ENCODE measurements at regions not wholly inside any gene's neighbourhood (a gene's known extent, or its start where the extent isn't known, plus 50 kb on each side); places are given as distances from the start of the nearest gene placed in this dataset.
"Not testable (repeated sequence)": the region's sequence is repeated elsewhere in the genome, so short reads cannot be mapped to it uniquely, and the experiment has no call there.

DNA sequence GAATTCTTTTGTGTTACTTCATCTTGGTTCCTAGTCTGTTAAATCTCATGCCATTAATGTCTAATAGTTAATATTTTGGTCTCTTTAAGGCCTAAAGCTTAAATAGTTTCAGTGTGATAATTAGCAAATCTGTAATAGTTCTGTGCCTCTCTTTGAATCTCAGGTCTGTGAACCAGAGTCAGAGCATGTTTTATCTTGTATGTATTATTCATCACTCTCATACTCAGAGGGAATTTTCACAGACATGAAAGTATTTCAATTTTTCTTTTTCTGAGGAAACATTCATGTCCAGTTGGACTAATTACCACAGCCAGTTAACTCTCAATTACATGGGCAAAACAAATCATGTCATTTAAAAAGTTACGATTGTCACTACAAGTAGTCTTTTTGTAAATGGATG lies 931.9 kb upstream of the SLC39A10 start:
- no peak for DNase-seq

DNA sequence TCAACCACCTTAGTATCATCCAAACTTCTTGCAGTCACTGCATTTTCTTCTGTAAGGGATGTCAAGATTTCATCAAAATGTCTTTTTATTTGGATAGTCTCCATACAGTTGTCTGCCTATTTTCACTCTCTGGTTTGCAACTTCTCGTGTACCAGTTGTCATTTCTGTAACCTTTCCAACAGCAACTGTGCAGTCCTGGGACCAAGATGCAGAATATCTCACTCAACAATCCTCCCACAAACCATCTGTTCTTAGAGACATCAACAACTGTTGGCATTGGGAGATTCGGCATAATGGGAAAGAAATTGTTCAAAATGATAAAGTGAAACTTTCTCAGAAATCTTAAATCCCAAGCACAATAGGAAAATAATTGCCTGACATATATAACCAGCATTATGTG lies 933.6 kb upstream of the SLC39A10 start:
- no peak for DNase-seq

DNA sequence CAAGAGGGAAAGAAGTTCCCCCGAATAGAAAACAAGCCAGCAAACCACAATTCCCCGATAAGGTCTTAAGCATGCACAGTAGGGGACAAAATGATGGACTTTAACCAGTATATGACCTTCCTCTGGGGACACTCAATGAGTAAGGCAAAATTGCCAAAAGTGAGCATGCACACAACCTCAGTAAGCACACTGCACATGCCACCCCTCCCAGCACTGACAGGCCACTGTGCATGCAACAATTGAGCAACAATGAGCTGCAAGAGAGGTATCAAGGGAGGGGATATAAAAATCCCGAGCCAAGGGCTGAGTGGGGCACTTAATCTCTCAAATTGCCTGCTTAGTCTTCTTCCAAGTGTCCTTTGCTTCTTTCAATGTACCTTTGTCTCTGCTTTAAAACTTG lies 935.8 kb upstream of the SLC39A10 start:
- DNase-seq: no peak

DNA sequence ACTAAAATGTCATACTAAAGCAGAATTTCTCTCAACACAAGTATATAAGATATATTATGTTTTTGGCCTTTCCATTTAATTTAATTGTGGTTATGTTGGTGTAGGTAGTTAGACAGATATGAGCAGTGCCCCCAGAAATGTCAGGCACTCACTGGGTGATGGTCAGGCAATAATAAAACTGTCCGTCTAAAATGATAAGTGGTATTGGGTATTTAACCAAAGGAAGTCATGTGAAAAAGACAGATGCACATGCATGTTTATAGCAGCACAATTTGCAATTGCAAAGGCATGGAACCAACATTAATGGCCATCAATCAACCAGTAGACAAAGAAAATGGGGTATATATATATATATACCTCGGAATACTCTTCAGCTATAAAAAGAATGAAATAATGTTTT lies 936.6 kb upstream of the SLC39A10 start:
- DNase-seq: no peak

DNA sequence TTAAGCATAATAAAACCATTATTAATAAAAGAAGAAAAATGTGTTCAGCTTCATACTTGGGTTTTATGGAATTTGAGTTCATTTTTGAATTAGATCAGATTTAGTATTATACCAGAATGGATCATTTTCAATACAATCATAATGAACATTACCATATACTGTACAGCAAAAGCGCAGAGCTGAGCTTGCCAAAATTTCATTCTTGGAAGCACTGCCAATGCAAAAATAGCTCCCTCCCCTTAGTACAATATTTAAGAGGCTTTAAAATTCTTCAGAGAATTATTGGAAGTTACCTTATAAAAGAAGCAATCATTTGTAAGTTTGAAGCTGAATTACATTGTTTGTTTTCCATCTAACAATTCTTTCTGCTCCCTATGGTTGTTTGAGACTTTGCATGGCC lies 938.1 kb upstream of the SLC39A10 start:
- DNase-seq: no peak

DNA sequence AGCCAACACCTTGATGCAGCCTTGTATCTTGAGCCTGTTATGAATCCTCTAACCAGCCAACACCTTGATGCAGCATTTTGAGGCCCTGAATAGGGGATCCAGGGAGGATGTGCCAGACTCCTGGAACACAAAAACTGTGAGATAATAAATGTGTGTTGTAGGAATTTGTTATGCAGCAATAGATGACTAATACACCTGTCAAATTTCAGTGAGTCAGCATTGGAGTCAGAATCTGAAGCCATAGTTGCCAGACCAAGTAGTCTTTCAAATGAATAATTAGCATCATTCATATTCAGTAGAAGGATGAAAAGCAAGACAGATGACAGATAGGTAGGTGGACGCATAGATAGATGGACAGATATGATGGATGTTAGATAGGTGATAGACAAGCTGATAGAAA lies 942.5 kb upstream of the SLC39A10 start:
- DNase-seq: no peak

DNA sequence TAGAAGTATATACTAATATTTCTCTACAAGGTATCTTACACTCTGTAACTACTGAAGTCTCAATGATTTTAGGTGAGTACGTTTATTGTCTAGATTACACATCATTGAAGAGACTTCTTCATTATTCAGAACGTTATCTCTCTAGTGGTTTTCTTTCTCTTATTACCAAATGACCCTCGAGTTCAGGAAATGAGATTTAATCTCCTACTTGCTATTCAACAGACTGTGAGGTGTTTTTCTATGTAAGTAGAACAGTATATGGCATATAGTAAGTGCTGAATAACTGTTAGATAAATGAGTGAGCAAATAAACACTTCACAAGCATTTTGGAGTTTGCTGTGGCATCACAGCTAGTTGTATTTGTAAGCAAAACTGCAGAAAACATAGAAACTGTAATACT lies 947.2 kb upstream of the SLC39A10 start:
- DNase-seq: no peak

DNA sequence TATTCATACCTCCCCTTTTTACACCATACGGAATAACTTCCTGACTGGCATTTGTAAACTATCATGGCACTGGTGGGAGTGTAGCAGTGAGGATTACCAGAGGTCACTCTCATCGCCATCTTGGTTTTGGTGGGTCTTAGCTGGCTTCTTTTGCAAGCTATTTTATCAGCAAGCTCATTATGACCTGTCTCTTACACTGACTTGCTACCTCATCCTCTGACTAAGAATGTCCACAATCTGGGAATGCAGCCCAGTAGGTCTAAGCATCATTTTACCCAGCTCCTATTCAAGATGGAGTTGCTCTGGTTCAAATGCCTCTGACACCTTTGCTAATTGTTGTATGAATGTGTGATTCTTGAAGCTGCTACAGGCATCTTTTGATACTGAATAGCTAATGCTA lies 950.8 kb upstream of the SLC39A10 start:
- no peak for DNase-seq

DNA sequence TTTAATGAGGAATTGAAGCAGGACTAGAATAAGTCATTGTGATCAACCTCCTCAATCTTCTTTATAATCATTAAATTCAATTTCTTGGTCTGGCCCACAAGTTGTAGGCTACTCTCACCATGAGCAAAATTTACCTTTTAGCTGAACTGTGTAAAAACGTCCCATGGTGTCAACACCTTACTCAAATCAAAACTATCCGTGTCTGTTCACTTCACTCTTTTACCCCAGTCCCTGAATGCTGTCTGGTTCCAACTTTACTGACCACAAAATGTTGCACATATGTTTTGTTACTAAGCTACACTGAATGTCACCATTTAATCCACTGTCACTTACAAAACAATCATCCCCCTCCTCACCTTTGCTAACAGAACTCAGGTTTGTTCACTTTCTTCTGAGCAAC lies 951.6 kb upstream of the SLC39A10 start:
- DNase-seq: no peak

DNA sequence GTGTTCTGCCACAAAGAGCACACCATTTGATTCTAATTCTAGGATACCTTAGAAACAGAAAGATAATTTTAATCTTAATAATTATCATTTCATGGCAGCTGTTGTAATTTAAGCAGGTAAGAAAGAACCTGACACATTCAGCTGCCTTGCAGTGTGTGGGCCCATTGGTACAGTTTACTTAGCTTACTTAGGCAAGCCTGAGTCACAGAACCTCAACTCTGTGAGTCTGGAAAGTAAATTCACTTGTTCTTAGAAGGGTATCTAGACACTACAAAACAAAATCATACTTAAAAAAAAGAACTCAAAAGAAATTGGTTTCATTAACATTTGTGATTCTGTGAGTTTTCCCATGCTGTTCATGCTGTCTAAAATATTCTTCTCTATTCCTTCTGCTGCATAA lies 956.3 kb upstream of the SLC39A10 start:
- no peak for DNase-seq

DNA sequence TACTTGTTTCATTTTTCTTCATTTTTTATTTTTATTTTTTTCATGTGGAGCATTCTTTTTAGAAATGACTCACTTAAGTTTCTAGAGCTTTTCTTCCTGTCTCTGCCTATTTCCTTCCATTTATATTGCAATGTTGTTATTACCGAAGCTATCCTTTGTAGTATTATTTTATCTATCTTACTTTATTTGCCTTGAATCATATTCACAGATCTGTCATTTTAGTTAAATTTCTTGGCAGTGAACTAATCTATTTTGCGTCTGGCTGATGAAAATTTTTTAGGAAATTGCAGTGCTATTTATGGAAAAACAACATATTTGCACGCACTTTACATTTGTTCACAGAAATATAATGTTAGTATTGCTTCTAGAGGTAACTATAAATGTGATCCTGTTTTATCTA lies 956.9 kb upstream of the SLC39A10 start:
- no peak for DNase-seq

DNA sequence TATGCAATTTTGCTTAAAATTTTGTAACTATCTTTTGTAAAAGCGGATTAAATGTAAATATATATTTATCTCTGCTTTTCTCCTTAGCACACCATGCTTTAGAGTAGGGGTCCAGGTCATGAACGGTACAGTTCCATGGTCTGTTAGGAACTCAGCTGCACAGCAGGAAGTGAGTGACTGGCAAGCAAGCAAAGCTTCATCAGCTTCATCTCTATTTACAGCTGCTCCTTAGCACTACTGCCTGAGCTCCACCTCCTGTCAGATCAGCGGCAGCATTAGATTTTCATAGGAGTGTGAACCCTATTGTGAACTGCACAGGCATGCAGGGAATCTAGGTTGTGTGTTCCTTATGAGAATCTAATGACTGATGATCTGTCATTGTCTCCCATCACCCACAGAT lies 959.0 kb upstream of the SLC39A10 start:
- DNase-seq: no peak

DNA sequence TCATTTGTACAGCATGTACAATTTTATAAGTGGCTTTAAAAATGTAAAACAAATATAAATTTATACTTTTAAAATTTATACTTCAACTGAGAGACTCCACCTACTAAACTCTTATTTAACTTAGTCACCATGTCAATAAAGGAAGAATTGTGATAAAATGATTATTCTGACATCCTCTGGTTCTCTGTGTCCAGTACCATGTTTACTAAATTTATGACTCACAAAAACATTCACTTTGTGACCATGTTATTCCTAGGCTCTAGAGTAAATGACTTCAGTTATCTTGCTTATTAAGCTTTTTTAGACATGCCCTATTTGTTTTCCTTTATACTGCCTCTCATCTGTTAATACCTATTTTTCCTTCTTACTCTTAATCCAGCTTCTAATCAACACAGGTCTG lies 959.6 kb upstream of the SLC39A10 start:
- DNase-seq: no peak

DNA sequence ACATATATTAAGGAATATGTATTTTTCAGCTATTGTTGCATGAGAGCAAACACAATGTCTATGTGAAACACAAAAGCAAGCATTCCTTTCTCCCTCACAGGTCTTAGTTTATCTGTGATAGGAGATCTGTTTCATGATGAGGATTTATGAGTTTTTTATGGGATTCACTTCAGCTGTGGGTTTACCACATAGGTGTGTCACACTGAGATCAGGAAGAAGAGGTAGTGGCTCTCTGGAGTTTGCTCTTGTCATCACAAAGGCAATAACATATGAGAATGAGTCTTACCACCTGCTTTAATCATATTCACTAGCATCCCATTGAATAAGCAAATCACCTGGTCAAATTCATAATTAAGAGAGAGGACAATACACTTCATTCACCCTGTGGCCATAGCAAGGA lies 960.3 kb upstream of the SLC39A10 start:
- DNase-seq: no peak

DNA sequence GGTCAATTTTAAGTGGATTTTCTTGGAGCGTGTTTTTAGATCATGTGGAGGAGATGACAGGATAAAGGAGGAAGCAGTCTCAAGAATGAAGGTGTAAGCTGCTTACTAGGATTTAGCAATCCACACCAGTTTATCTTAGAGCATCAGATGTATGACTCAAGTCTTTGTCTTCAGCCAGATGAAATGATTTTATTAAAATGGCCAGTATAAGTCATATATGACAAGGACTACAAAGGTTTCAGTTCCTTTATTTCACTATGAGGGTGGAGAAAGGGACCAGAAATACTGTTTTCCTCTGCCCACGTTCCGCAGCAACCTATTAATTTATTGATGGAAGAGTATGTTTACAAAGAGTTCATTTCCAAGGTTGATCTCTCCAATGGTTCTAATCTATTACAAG lies 970.5 kb upstream of the SLC39A10 start:
- DNase-seq: no peak

DNA sequence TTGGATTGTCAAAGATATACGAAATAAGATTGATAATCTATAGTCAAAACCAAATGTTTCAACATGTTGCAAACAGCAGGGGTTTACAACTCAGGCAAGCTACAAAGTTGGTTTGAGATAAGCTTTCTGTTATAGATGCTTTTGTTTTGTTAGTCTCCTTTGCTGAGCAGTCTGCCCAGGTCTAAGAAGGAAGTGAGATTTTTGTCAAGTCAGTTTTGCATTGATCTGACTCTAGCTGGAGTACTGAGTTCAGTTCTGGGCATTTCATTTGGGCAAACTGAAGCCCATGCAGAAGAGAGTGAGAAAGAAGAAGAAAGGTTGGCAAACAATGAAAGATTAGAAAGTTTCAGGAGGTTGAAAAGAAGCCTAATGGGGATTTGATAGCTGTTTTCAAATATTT lies 983.0 kb upstream of the SLC39A10 start:
- DNase-seq: no peak

DNA sequence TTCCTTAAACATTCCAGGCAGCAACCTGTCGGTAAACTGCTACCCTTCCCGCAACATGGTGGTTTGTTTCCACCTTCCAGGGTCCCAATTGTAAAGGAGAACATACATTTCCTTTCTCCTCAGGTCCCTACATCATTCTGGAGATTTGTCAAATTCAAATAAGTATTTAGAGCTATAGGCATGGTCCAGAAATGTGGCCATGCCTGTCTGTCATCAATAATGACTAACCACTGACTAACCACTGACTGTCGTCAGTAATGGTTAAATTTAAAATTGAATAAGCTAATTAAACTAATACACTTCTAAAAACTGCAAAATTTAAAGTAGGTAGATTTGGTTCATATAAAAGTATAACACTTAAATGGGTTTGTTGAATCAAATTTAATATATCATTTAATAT lies 984.0 kb upstream of the SLC39A10 start:
- no peak for DNase-seq

DNA sequence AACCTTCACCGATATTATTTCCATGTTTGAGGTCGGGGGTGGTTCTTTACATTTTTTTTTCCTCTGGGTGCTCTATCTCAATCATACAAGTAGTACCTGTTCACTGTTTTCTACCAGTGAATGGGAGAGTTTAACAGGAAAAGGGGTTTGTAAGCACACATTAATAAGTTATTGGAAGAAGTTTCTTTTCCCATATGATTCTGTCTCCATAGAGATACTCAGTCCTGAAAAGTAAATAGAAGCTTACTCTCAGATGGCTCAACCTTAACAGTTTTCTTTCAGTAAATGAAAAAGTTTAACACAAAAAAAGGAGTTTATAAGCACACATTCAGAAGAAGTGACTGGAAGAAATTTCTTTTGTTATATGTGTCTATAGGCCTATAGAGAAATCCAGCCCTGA lies 995.6 kb upstream of the SLC39A10 start:
- DNase-seq: no peak

DNA sequence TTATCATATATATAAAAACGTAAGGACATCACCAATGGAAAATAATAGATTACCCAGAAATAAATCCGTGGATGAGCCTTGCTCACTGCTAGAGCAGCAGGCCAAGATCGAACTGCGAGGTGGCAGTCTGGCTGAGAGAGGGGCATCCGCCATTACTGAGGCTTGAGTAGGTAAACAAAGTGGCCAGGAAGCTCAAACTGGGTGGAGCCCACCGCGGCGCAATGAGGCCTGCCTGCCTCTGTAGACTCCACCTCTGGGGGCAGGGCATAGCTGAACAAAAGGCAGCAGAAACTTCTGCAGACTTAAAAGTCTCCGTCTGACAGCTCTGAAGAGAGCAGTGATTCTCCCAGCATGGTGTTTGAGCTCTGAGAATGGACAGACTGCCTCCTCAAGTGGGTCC lies 1018.0 kb upstream of the SLC39A10 start:
- DNase-seq: not testable (repeated sequence)

DNA sequence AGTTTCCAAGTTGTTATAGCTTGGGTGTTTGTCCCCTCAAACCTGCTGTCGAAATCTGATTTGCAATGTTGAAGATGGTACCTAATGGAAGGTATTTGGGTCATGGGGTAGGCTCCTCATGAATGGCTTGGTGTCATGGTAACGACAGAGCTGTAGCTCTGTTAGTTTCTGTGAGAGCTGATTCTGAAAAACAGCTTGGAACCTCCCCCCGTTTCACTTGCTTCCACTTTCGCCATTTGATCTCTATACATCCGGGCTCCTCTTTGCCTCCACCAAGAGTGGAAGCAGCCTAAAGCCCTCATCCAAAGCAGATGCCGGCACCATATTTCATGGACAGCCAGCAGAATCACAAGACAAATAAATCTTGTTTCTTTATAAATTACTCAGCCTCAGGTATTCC lies 1035.1 kb upstream of the SLC39A10 start:
- no peak for DNase-seq

DNA sequence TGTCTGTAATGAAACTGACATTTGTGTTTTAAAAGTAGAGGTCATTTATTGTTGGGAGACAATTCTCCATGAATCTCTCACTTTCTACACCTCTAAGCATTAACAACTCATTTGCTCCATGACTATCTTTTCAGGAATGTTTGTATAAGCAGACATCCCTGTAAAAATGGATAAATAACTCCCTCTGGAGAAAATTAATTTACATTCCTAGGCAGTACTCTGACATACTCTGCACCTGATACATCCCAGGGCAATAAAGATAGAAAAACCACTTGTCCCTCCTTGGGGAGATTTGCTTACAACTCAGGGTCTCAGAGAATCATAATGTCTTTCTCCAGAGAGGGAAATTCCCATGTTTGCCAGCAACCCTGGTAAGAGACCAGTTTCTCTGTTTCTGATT lies 1037.7 kb upstream of the SLC39A10 start:
- DNase-seq: no peak

DNA sequence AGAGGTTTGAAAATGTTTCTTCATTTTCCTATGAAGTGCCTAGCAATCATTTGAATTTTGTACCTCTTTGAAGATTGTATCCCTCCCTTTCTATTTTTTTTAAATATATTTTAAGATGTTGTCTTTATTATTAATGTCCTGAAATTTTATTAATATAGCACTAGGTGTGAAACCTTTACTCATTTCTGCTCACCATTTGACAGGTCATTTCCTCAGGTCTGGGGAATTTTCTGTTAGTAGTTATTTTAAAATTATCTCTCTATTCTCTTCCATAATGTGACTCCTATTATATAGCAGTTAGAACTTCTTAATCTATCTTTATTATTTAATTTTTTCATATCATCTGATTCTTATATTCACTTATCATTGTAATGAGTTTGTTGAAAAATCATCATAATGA lies 1038.6 kb upstream of the SLC39A10 start:
- DNase-seq: no peak

DNA sequence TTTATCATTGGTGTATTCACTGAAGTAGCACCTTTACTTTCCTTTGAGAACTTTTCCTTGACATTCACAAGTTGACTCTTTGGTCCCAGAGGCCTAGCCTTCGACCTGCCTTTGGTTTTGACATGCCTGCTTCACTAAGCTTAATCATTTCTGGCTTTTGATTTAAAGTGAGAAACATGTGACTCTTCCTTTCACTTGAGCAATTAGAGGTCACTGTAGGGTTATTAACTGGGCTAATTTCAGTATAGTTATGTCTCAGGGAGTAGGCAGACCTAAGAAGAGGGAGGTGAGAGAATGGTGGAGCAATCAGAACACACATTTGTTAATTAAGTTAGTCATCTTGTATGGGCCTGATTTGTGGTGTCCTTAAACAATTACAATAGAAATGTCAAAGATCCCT lies 1040.7 kb upstream of the SLC39A10 start:
- no peak for DNase-seq

DNA sequence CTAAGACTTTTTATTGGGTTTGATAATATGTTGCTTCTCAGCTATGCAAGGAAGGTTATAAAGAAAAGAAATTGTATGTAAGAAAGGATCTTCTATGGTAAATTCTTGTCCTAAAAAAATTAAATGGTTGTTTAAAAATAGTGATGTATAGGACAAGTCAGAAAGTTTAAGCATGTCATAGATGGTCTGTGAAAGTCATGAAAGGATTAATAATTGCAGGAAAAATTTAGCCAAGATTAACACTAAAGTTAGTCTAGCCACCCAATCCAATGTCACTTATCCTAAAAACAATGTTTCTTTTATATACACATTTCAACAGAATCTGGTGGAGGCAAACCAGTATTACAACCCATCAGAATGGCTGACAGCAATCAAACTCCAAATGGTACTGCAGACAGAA lies 1046.7 kb upstream of the SLC39A10 start:
- DNase-seq: no peak

DNA sequence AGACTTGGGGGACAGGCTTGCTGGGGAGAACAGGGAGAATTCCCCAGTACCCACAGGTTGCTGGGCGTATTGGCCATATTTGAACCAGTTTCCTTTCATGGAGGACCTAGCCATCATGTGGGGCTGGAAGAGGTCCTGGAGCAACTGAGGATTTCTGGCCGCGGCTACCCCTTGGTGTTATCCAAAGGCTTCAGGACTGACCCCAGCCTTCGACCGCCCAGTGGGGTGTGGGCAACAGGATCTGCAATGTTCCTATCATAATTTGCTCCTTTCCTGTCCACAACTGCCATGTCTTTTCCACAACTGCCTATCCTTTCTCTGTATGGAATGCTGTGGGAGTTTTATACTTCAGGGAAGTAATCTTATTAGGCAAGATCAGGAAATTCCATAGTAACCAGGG lies 1053.6 kb upstream of the SLC39A10 start:
- DNase-seq: no peak

DNA sequence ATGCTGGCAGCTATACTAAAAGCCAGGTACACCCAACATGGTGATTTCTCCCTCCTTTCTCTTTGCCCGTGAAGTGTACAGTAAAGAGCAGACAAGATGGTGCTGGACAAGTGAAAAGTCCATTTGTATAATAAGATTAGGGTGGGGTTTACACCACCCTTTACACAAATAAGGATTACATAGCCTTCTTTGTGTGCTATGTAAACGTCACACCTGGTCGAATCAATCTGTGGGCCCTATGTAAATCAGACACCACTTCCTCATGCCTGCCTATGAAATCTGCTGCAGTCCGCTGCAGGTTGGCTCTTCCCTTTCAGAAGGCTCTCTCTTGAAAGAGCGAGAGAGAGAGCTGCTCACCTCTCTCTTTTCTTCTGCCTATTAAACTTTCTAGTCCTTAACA lies 1054.3 kb upstream of the SLC39A10 start:
- no peak for DNase-seq

DNA sequence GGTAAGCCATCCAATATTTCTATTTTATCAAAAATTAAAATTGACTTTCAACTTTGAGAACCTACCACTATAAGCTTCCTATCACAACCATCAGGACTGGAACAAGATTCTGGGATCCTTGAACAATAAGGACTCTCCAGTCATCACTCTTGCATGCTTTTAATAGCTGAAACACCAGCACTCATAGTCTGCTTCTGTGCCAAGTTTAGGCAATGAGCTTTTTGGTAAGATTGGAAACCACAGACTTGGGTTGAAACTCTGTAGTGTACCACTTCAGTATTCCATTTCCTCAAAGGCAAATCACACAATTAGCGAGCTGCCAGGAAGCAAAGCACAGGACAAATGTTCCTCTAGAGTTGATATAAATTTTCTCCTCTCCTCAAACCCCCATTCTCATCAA lies 1065.8 kb upstream of the SLC39A10 start:
- DNase-seq: no peak
